HG02623 (cell line): ENCODE measurements at regions not wholly inside any gene's neighbourhood (a gene's known extent, or its start where the extent isn't known, plus 50 kb on each side); places are given as distances from the start of the nearest gene placed in this dataset.
A peak's percentile ranks its signal among the peaks of the same experiment; 100 is the strongest.

ENCODE experiments used
- ATAC-seq: cut with Tn5 transposase; IDR thresholded peaks from one replicate; pipeline ENCODE4 v1.9.1; 2021; ENCODE audit warnings: moderate library complexity; ENCODE audit not compliant: unreplicated experiment

- no peak for ATAC-seq
These were observed 180.5 kb upstream of the B3GALT2 start for GRCh38 chr1:193366764-193367507.

- ATAC-seq: no peak
These were observed 179.6 kb upstream of the B3GALT2 start for GRCh38 chr1:193365966-193366365.

GRCh38 chr1:193359631-193360030 is 173.2 kb upstream of the B3GALT2 start:
- ATAC-seq: no peak

- ATAC-seq: no peak
These were observed 172.0 kb upstream of the B3GALT2 start for GRCh38 chr1:193358419-193358818.

DNA sequence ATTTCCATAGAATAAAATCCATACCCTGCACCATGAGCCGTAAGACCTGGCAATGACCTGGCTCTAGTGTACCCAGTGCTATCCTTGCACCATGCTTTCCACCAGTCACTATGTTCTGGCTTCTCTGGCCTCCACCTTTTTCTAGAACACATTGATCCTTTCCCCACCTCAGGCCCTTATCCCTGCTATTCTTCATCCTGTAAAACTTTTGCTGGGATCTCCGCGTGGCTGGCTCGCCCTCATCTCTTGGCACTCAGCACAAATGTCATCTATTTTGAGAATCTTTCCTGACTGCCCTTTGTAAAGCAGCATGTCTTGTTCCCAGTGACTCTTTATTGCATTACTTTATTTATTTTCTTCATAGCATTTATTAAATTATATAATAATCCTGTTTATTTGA is 169.8 kb upstream of the B3GALT2 start:
- ATAC-seq: no peak

- no peak for ATAC-seq
These were observed 169.2 kb upstream of the B3GALT2 start for GRCh38 chr1:193355626-193356025.

- no peak for ATAC-seq
These were observed 168.8 kb upstream of the B3GALT2 start for GRCh38 chr1:193355178-193355577.

DNA sequence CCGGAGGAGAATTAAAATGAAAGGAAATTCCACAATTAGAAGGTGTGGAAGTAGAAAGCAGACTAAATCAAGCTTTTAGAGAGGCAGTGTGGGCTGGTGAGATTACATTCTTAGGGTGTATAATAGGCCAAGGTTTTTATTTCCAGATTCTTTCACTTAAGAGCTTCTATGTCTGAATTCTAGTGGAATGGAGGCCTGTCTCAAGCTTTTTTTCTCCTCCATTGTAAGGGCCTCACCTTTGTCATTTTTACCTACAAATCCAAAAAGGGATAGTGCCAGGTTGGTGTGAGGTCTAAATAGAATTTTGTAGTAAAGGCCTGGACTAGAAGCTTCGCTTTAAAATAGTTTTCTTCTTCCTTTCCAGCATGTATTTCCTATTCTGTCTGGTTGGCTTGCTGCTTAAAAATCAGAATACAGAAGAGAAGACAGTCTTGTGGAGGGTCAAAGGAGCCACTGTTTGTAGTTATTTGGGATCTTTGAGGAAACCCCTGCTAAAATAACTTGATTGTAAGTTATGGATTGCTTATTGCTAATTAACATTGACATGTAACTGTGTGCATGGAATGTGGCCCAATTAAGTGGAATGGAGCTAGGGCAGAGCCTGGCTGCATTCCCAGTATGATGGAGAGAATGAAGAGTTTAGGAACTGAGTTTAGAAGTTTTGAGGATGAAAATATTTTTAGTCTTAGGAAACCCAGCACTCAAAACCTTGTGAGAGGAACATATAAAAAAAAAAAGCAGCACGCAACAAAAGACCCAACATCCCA is 162.5 kb upstream of the B3GALT2 start:
- no peak for ATAC-seq

DNA sequence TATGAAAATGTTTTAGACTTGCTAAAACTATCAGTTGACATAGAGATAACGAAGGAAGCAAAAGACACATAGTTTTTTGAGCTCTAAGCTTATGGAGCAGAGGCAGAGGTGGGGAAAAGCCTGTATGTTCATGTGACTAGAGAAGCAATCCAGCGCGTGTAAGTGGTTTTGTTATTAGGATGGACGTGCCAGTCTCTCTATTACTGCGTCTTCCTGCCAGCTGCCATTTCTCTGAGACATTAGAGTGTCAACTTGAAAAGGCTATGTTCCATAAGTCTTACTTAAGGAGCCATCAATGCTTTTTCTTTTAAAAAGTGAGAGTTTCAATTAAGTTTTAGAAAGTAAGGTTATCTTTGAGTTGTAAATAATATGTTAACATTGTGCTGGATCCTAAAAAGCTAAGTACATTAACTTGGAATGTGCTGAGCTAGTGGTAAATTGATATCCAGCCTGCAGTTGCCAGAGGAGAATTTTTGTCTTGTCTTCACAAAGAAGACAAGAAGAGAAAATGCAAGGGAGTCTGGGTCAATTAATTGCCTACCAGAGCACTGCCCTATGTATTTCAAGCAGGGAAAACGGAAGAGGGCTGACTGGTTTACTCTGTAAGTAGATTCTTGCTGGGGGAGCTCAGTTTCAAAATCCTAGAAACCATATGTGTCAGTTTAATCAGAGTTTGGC is 161.8 kb upstream of the B3GALT2 start:
- ATAC-seq: no peak

- no peak for ATAC-seq
These were observed 159.7 kb upstream of the B3GALT2 start for GRCh38 chr1:193346085-193346484.

- ATAC-seq: no peak
These were observed 156.4 kb upstream of the B3GALT2 start for GRCh38 chr1:193342811-193343210.

DNA sequence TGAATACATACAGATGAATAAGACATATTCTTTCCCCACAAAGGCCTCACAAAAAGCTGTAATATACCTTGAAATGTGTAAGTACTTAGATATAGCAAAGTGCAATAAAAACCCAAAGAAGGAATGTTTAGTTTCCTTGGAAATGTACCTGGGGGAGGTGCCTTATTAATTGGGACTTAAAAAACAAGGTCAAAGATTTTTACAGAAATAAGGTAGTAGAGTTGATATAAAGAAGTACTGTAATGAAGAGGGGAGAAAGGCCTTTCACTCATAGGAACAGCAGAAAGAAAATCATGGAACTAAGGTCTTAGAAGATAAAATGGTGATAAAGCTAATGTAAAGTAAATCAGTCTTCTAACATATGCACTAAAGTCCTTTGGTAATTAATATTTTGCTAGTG is 153.9 kb upstream of the B3GALT2 start:
- ATAC-seq: no peak

GRCh38 chr1:193339401-193339800 is 153.0 kb upstream of the B3GALT2 start:
- no peak for ATAC-seq

- ATAC-seq: peak; percentile 53
These were observed 151.8 kb upstream of the B3GALT2 start for GRCh38 chr1:193338194-193338593.

- ATAC-seq: no peak
These were observed 149.5 kb upstream of the B3GALT2 start for GRCh38 chr1:193335806-193336428.

DNA sequence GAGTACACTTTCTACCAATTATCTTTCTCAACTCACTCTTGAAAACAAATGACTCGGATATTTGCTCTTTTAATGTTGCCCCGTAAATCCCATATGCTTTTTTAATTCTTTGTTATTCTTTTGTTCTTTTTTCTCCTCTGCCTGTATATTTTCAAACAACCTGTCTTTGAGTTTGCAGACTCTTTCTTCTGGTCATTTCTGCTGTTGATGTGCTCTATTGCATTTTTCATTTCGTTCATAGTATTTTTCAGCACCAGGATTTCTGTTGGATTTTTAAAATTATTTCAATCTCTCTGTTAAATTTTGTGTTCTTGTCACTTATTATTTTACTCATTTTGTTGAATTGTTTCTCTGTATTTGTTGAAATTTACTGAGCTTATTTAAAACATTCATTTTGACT is 146.8 kb upstream of the B3GALT2 start:
- no peak for ATAC-seq

- ATAC-seq: no peak
These were observed 139.9 kb upstream of the B3GALT2 start for GRCh38 chr1:193326296-193326695.

GRCh38 chr1:193325771-193326170 is 139.4 kb upstream of the B3GALT2 start:
- no peak for ATAC-seq

DNA sequence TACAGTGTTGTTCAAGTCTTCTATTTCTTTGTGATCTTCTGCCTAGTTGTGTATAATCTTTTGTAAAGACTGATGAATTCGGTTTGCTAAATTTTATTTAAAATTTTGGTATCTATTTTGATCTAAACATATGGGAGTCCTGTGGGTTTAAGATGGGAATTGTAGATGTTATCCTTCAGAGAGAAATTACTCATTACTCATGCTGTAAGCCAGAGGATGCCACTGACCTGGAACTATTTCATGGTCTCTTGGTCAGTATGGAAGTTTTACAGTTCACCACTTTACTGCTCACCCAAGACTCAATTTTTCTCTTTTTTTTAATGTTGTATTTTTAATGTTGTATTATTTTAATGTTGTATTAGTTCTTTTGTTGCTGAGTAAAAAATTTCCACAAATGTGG is 138.6 kb upstream of the B3GALT2 start:
- no peak for ATAC-seq

- ATAC-seq: no peak
These were observed 135.8 kb upstream of the B3GALT2 start for GRCh38 chr1:193322211-193322610.

- ATAC-seq: no peak
These were observed 134.9 kb upstream of the B3GALT2 start for GRCh38 chr1:193321242-193321840.
